ENCODE measurements at regions not wholly inside any gene's neighbourhood (a gene's known extent, or its start where the extent isn't known, plus 50 kb on each side); places are given as distances from the start of the nearest gene placed in this dataset.

- H3K36me3 ChIP-seq (ENCODE audit: control insufficient read depth, insufficient read depth, low read length) = no peaks in the 10 kb centered on the region
- H3K27me3 ChIP-seq (ENCODE audit: control insufficient read depth, insufficient read depth, low read length) = no peaks in the 10 kb centered on the region
- intact Hi-C loops (cut with micrococcal nuclease; ENCODE audit: unreplicated experiment) (no loop called here), in situ Hi-C loops (cut with HindIII; ENCODE audit: low pct_unique_long_range_greater_than_20kb, low sequenced_read_pairs) (no loop called here)
- CTCF ChIA-PET = no interaction called here
- H3K9me3 ChIP-seq (ENCODE audit: control insufficient read depth, insufficient read depth, low read depth, low read length) = no peaks in the 10 kb centered on the region
- DNase-seq (ENCODE audit: low read depth, low spot score) (no peak), ATAC-seq (no peak)
- no peak overlapping the region for H3K4me3 ChIP-seq (ENCODE audit: low read depth in 2 of 2, low read length in 2 of 2)
- no peak overlapping the region for H3K27ac ChIP-seq (ENCODE audit: low read length)
- no TSS peak for BruUV-seq (replicated peaks)
- POLR2A ChIA-PET = no interaction called here
- no peaks in the 10 kb centered on the region for H3K4me1 ChIP-seq (ENCODE audit: control insufficient read depth, insufficient read depth, low read length)
- TF ChIP-seq SIN3A (IDR thresholded peaks at IDR 0.05; ENCODE audit: borderline replicate concordance, insufficient read depth, low read depth, low read length) = no peak
- TF ChIP-seq TCF7L2 (IDR thresholded peaks at IDR 0.05; ENCODE audit: low read depth, low read length) = no peak
- no peak for TF ChIP-seq REST (IDR thresholded peaks at IDR 0.05; ENCODE audit: insufficient read depth in 1 of 2, low read depth in 2 of 2, low read length in 1 of 2)
- TF ChIP-seq POLR2AphosphoS5 (IDR thresholded peaks at IDR 0.05; ENCODE audit: low read depth, low read length) = no peak
- no peak for TF ChIP-seq CTCF (IDR thresholded peaks at IDR 0.05)
Observed at GRCh38 chr22:47543447-47543846, 781.0 kb downstream of the TBC1D22A start.

GRCh38 chr22:47540011-47540410, 777.6 kb downstream of the TBC1D22A start:
- Histone ChIP-seq H3K9me3 (ENCODE audit: control insufficient read depth, insufficient read depth, low read depth, low read length) (no peaks in the 10 kb centered on the region), H3K36me3 (ENCODE audit: control insufficient read depth, insufficient read depth, low read length) (no peaks in the 10 kb centered on the region), H3K27ac (ENCODE audit: low read length) (no peak overlapping the region), H3K4me3 (ENCODE audit: low read depth in 2 of 2, low read length in 2 of 2) (no peak overlapping the region), H3K27me3 (ENCODE audit: control insufficient read depth, insufficient read depth, low read length) (no peaks in the 10 kb centered on the region), H3K4me1 (ENCODE audit: control insufficient read depth, insufficient read depth, low read length) (no peaks in the 10 kb centered on the region)
- CTCF ChIA-PET = no interaction called here
- intact Hi-C loops (cut with micrococcal nuclease; ENCODE audit: unreplicated experiment) = no loop called here
- TF ChIP-seq POLR2AphosphoS5 (IDR thresholded peaks at IDR 0.05; ENCODE audit: low read depth, low read length) = no peak
- no peak for TF ChIP-seq SIN3A (IDR thresholded peaks at IDR 0.05; ENCODE audit: borderline replicate concordance, insufficient read depth, low read depth, low read length)
- TF ChIP-seq CTCF (IDR thresholded peaks at IDR 0.05) = no peak
- no peak for TF ChIP-seq TCF7L2 (IDR thresholded peaks at IDR 0.05; ENCODE audit: low read depth, low read length)
- TF ChIP-seq REST (IDR thresholded peaks at IDR 0.05; ENCODE audit: insufficient read depth in 1 of 2, low read depth in 2 of 2, low read length in 1 of 2) = no peak
- ATAC-seq = no peak
- POLR2A ChIA-PET = no interaction called here
- no peak for DNase-seq (ENCODE audit: low read depth, low spot score)
- in situ Hi-C loops (cut with HindIII; ENCODE audit: low pct_unique_long_range_greater_than_20kb, low sequenced_read_pairs) = no loop called here
- BruUV-seq (replicated peaks) = no TSS peak

Measured in Panc1 (cell line).